Tibial nerve (tissue), 4 donors: ENCODE measurements at regions not wholly inside any gene's neighbourhood (a gene's known extent, or its start where the extent isn't known, plus 50 kb on each side); places are given as distances from the start of the nearest gene placed in this dataset.

Experiments
- DNase-seq, 2 donors: peaks; one replicate each; pipeline ENCODE4 v3.0.0-alpha.2; 2019; ENCODE audit warnings: low spot score in 2 of 2
- H3K27ac ChIP-seq, 4 donors: fragments of 200-600 bp; sonication (generic) in 3 of 4; one replicate each; pipeline ENCODE4 v1.5.1; 2017 to 2019; ENCODE audit warnings: mild to moderate bottlenecking in 1 of 4
- H3K27me3 ChIP-seq, 2 donors: fragments of 200-600 bp; sonication (generic) in 1 of 2; one replicate each; pipeline versions ENCODE4 v1.5.1 to v1.6.0; 2017 to 2019
- H3K36me3 ChIP-seq, 3 donors: fragments of 200-600 bp; sonication (generic); one replicate each; pipeline ENCODE4 v1.5.1; 2018 to 2019
- H3K4me1 ChIP-seq, 4 donors: fragments of 200-600 bp; sonication (generic) in 3 of 4; one replicate each; pipeline ENCODE4 v1.5.1; 2017 to 2019
- H3K4me3 ChIP-seq, 4 donors: fragments of 200-600 bp; sonication (generic) in 3 of 4; one replicate each; pipeline ENCODE4 v1.5.1; 2017 to 2019; ENCODE audit warnings: mild to moderate bottlenecking in 1 of 4, moderate library complexity in 1 of 4
- H3K9me3 ChIP-seq, 4 donors: fragments of 200-600 bp; sonication (generic) in 3 of 4; one replicate each; pipeline ENCODE4 v1.5.1; 2017 to 2019
- CTCF ChIP-seq, 5 experiments: fragments of 200-600 bp in 3 of 5; fragments of 450-650 bp in 2 of 5; sonication (generic) in 3 of 5; IDR thresholded peaks; one replicate each; pipeline ENCODE4 v1.5.1; 2016 to 2019; ENCODE audit warnings: antibody characterized with exemption in 5 of 5, mild to moderate bottlenecking in 3 of 5, moderate library complexity in 2 of 5
- EP300 ChIP-seq, 2 donors: sonication (generic); formaldehyde crosslinking; IDR thresholded peaks; one replicate each; pipeline ENCODE4 v1.6.1; 2017; ENCODE audit warnings: antibody characterized with exemption in 2 of 2, mild to moderate bottlenecking in 1 of 2
- POLR2A ChIP-seq, 2 donors: fragments of 450-650 bp; IDR thresholded peaks; one replicate each; pipeline ENCODE4 v1.6.1; 2017; ENCODE audit warnings: antibody characterized with exemption in 2 of 2, mild to moderate bottlenecking in 2 of 2, moderate library complexity in 2 of 2
- WGBS, 2 donors: methylation state at CpG; one replicate each; pipeline ENCODE4 v1.1.5; 2018; 5-methylcytosine and 5-hydroxymethylcytosine counted together

- H3K9me3 ChIP-seq: no peaks in the 10 kb centered on the region
- H3K27me3 ChIP-seq: no peaks in the 10 kb centered on the region
- no peak for DNase-seq
- H3K4me3 ChIP-seq: no peak overlapping the region
- H3K27ac ChIP-seq: no peak overlapping the region
- H3K4me1 ChIP-seq: no peaks in the 10 kb centered on the region
- no peak for TF ChIP-seq EP300 (IDR thresholded peaks at IDR 0.05)
- no peak for TF ChIP-seq CTCF (IDR thresholded peaks at IDR 0.05)
- TF ChIP-seq POLR2A (IDR thresholded peaks at IDR 0.05): no peak
- H3K36me3 ChIP-seq: no peaks in the 10 kb centered on the region
Measured at GRCh38 chr5:165876538-165876937, 2371.1 kb downstream of the MAT2B start.

DNA sequence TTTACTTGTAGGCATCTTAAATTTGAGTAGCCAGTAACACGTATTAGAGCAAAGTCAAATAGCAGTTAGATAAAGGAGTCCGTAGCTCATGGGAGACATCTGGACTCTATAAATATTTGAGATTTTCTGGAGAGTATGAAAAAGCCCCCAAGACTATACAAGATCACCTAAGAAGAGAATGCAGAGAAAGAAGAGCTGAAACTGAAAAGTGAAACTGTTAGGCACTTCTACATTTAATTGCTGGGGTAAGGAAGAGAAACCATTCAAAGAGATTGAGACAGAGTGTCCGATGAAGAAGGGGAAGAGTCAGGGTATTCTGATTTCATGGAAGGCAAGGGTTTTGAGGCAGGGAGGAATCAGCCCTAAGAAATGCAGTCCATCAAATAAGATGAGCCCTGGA lies 2372.1 kb downstream of the MAT2B start:
- Histone ChIP-seq H3K4me1 (no peaks in the 10 kb centered on the region), H3K27ac (no peak overlapping the region), H3K4me3 (no peak overlapping the region), H3K9me3 (no peaks in the 10 kb centered on the region), H3K27me3 (no peaks in the 10 kb centered on the region), H3K36me3 (no peaks in the 10 kb centered on the region)
- TF ChIP-seq CTCF (IDR thresholded peaks at IDR 0.05): no peak
- TF ChIP-seq POLR2A (IDR thresholded peaks at IDR 0.05): no peak
- TF ChIP-seq EP300 (IDR thresholded peaks at IDR 0.05): no peak
- WGBS, 2 donors: 83 to 89% methylated on average over 3 of the region's 3 CpGs
- no peak for DNase-seq

GRCh38 chr5:165881259-165881658 lies 2375.8 kb downstream of the MAT2B start:
- H3K27me3 ChIP-seq: no peaks in the 10 kb centered on the region
- TF ChIP-seq CTCF (IDR thresholded peaks at IDR 0.05): no peak
- no peak for TF ChIP-seq POLR2A (IDR thresholded peaks at IDR 0.05)
- TF ChIP-seq EP300 (IDR thresholded peaks at IDR 0.05): no peak
- H3K4me3 ChIP-seq: no peak overlapping the region
- no peak for DNase-seq
- no peaks in the 10 kb centered on the region for H3K36me3 ChIP-seq
- H3K4me1 ChIP-seq: no peaks in the 10 kb centered on the region
- H3K27ac ChIP-seq: no peak overlapping the region
- 85 to 90% methylated on average over 2 of the region's 2 CpGs for WGBS, 2 donors
- no peaks in the 10 kb centered on the region for H3K9me3 ChIP-seq

DNA sequence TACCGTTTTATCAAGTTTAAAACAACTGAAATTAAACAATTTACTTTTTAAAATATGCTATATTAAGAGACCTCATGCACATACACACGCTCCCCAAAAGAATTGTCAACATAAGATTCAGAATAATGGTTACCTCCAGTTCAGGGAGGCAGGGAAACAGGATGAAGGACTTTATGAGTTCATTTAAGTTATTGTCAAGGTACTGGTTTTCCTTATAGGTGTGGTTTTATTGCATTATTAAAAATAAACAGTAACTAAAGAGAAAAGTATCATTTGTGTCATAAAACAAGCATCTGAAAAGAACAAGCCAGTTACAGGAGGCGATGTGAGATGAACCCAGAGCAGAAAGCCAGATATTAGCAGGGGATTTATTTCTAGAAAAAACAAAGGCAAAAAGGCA lies 2376.7 kb downstream of the MAT2B start:
- DNase-seq: no peak
- H3K27me3 ChIP-seq: no peaks in the 10 kb centered on the region
- no peak overlapping the region for H3K27ac ChIP-seq
- H3K36me3 ChIP-seq: no peaks in the 10 kb centered on the region
- no peaks in the 10 kb centered on the region for H3K9me3 ChIP-seq
- H3K4me1 ChIP-seq: no peaks in the 10 kb centered on the region
- H3K4me3 ChIP-seq: no peak overlapping the region
- 79 to 80% methylated on average over 3 of the region's 3 CpGs for WGBS, 2 donors
- TF ChIP-seq EP300 (IDR thresholded peaks at IDR 0.05): no peak
- TF ChIP-seq POLR2A (IDR thresholded peaks at IDR 0.05): no peak
- TF ChIP-seq CTCF (IDR thresholded peaks at IDR 0.05): no peak

DNA sequence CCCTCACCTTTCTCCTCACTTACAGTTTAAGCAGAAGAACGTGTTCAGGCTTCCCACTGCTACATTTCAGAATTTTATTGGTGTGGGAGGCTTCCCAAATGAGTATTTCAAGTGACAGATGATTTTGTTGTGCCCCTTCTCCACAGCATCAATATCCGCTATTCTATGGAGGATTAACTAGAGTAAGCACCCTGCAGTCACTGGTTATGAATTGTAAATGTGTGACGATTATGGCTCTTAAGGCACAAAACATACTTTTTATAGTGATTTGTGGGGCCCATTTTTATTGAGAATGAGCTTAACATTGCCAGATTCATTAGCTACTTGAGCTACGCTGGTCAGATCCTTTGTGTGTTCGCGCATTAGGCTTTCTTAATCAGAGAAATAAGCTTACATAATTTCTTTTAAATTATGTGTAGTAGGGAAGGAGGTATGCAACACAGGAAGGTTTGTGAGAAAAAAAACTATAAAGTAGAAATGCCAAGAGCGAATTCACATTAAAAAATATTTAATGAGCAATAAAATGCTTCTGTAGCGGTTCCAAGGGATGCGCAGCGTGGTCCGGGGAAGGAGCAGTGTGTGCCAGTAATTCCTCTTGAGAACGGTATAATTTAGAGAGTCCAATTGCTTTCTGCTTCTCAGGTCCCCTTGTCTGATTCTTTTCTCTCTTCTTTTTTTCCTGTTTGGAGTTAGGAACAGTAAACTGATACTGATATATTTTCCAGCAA lies 2380.4 kb downstream of the MAT2B start:
- DNase-seq: no peak
- 75 to 81% methylated on average over 12 of the region's 12 CpGs for WGBS, 2 donors
- H3K4me1 ChIP-seq: no peaks in the 10 kb centered on the region
- no peak overlapping the region for H3K27ac ChIP-seq
- no peaks in the 10 kb centered on the region for H3K9me3 ChIP-seq
- no peak overlapping the region for H3K4me3 ChIP-seq
- H3K27me3 ChIP-seq: no peaks in the 10 kb centered on the region
- no peaks in the 10 kb centered on the region for H3K36me3 ChIP-seq
- TF ChIP-seq CTCF (IDR thresholded peaks at IDR 0.05) (no peak), POLR2A (IDR thresholded peaks at IDR 0.05) (no peak), EP300 (IDR thresholded peaks at IDR 0.05) (no peak)
